ENCODE measurements at regions not wholly inside any gene's neighbourhood (a gene's known extent, or its start where the extent isn't known, plus 50 kb on each side); places are given as distances from the start of the nearest gene placed in this dataset.

DNA sequence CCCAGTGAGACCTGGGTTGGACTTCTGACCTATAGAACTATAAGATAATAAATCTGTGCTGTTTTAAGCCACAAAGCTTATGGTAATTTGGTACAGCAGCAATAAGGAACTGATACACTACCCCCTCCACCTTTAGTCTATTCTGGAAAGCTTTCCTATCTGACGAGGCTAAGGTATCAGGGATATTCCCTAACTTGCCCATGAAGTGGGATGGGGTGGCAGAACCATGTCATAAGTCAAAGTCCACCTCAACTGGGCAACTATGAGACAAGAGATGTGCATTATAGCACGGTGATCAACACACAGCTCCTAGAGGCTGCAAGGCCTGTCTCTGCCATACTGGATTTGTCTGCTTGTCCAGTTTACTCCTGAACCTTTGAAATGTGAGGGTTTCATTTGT is 146.8 kb upstream of the RAD23B start:
- ATAC-seq (ENCODE audit: low FRiP score) (no peak), DNase-seq (ENCODE audit: low spot score) (no peak)
- TF ChIP-seq, protein P1, sequence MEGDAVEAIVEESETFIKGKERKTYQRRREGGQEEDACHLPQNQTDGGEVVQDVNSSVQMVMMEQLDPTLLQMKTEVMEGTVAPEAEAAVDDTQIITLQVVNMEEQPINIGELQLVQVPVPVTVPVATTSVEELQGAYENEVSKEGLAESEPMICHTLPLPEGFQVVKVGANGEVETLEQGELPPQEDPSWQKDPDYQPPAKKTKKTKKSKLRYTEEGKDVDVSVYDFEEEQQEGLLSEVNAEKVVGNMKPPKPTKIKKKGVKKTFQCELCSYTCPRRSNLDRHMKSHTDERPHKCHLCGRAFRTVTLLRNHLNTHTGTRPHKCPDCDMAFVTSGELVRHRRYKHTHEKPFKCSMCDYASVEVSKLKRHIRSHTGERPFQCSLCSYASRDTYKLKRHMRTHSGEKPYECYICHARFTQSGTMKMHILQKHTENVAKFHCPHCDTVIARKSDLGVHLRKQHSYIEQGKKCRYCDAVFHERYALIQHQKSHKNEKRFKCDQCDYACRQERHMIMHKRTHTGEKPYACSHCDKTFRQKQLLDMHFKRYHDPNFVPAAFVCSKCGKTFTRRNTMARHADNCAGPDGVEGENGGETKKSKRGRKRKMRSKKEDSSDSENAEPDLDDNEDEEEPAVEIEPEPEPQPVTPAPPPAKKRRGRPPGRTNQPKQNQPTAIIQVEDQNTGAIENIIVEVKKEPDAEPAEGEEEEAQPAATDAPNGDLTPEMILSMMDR (IDR thresholded peaks at IDR 0.05), result no peak

DNA sequence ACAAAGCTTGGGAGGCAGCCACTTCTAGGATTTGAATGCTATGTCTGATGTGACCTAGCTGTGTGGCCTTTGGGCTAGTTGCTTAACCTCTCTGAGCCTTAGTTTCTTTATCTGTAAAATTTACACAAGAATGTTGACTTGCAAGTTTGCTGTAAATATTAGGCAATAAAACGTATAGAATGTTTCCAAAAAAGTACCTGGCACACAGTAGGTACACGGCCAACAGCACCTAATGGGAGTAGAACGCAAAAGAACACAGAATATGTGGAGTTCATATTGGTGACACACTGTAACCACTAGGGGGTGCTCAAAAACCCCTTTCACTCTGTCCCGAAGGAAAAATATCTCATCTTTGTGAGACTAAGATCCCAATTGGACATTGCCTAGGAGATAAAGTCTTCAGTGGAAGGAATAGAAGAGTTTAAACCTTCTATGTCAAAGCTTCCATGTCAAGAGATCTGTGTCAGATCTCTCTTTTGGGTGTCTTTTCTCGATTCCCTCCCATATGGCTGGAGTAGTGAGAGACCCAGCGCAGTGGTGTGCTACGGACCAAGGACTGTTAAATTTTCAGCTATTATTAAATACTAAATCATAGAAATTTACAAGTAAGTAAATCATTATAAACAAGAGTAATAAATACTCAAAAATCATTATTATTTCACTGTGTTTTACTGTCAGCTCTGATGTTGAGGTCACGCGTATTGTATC is 145.4 kb upstream of the RAD23B start:
- DNase-seq (ENCODE audit: low spot score) (no peak), ATAC-seq (ENCODE audit: low FRiP score) (peak; percentile 28)
- TF ChIP-seq, protein P1 (IDR thresholded peaks at IDR 0.05), result no peak

DNA sequence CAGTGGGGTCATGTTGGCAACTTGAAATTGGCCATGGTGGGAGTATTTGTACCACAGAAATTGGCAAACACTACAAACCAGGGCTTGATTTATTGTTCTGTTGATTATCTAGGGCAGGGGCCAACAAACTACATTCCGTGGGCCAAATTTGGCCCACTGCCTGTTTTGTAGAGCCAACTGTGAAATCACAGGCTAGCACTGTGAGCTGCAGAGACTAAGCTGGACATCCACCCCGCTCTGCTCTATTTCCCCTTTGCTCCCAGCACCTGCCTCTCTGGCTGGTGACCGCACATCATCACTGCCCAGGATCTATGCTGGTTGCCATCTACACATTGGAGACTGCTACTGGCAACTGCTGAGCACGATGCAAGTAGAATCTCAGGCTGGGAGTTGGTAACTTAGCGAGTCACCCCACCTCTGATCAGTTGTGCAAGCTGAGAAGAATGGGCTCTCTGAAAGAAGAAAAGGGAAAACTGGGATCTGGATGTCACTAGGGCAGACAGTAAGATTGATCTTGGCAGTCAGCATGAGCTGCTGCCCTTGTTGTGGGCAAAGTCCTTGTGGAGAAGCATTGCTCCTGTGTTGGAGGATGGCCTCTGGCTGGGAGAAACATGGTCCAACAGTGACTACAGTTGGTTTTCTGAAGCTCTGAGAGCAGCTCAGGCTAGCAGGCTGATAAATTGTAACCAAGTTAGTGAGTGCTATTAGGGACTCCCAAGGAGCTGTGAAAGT is 144.7 kb upstream of the RAD23B start:
- DNase-seq (ENCODE audit: low spot score), result no peak
- TF ChIP-seq, protein P1 (IDR thresholded peaks at IDR 0.05), result no peak
- no peak for ATAC-seq (ENCODE audit: low FRiP score)

DNA sequence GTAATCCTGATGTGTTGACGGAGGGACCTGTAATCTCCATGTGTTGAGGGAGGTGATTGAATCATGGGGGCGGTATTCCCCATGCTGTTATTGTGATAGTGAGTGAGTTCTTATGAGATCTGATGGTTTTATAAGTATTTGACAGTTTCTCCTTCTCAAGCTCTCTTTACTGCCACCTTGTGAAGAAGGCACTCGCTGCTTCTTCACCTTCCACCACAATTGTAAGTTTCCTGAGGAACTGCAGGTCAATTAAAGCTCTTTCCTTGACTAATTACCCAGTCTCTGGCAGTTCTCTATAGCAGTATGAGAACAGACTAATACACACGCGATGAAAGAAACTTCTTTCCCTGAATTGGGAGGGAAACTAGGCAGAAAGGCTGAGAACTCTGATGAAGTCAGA is 141.1 kb upstream of the RAD23B start:
- ATAC-seq (ENCODE audit: low FRiP score) (no peak), DNase-seq (ENCODE audit: low spot score) (no peak)
- TF ChIP-seq, protein P1 (IDR thresholded peaks at IDR 0.05), result no peak

DNA sequence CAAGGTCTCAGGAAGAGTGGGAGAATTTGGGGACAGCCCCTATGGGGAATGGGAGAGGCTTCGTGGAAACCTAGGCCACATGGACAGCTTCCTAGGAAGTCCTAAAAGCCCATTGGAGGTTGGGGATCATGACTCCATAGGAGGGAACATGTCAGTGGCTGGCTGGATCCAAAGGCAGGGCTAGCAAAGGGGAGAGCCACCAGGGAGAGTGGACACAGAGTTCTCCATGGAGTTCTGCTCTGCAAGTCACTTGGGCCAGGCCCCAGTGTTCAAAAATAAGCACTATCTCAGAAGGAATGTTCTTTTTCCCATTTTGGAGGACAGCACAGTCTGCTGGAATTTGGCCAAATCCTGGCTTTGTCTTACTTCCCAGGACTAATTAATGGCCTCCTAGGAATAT is 140.6 kb upstream of the RAD23B start:
- no peak for ATAC-seq (ENCODE audit: low FRiP score)
- TF ChIP-seq, protein P1 (IDR thresholded peaks at IDR 0.05), result no peak
- no peak for DNase-seq (ENCODE audit: low spot score)

DNA sequence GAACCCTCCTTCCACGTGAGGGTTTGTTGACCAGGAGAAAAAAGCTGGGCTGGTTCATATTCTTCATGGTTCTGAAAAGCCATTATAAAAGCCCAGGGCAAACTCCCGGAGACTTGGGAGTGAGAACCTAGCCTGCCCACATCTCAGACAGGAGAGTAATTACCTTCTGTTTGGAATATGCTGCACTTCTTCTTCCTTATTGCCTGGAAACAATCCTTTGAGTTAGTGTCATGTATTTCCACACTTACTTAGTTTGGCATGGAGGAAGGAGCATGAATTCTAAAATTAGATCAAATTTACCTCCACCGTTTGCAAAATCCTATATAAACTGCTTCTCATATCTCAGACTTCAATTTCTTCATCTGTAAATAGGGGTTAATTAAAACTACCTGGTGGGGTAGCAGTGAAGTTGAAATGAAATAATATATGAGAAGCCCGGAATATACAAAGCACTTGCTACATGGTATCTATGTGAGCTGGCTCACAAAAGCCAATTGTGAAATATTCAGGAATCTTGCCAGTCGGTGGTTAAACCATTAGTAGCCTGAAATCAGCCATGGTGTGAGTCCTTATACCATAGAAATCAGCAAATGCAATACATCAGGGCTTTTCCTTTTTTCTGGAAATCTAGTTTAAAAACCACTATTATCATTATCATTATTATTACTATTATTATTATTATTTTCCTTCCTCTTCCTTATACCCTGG is 140.0 kb upstream of the RAD23B start:
- DNase-seq (ENCODE audit: low spot score) (no peak), ATAC-seq (ENCODE audit: low FRiP score) (peak; percentile 90)
- TF ChIP-seq, protein P1 (IDR thresholded peaks at IDR 0.05), result no peak
